GM19468 (cell line): ENCODE measurements at regions not wholly inside any gene's neighbourhood (a gene's known extent, or its start where the extent isn't known, plus 50 kb on each side); places are given as distances from the start of the nearest gene placed in this dataset.

Experiments
- ATAC-seq: cut with Tn5 transposase; IDR thresholded peaks from one replicate; pipeline ENCODE4 v1.9.1; 2021; ENCODE audit warnings: mild to moderate bottlenecking, moderate library complexity, moderate number of reproducible peaks; ENCODE audit not compliant: unreplicated experiment; ENCODE audit errors: extremely low read depth

DNA sequence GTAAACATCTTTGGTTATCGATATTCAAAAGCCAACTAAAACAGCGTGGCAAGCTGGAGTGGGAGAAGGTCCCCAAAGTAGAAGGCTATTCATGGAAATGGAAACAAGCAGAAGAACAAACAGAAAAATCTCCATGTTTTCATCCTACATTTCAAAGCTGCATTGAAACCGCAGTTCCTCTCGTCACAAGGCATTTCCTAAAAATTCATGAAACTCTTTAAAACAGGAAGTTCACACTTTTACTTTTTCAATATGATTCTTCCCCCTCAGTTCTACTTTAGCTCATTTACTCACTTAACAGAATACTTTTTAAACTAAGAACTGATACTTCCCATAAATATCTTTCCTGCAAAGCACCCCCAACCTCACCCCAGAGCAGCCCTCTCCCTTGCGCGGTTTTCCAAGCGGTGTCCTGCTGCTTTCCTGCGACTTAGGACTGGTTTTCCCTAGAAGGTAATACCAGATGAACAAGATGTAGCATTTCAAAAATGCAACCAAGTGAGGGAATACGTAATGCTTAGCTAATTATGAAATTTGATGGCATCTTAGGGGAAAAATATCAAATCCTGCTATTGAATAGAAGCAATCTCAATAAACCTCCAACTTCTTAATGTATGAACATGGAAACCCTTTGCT is 228.3 kb upstream of the PKN2 start:
- no peak for ATAC-seq

DNA sequence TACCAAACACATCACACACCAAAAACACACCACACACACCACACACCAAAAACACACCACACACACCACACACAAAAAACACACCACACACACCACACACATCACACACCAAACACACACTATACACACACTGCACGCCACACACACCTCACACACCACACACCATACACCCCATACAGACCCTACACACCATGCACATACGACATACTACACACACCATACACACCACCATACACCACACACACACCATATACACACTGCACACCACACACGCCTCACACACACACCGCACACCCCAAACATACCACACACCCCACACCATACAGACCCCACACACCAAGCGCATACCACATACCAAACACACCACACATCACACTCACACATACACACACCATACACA is 226.9 kb upstream of the PKN2 start:
- no peak for ATAC-seq

DNA sequence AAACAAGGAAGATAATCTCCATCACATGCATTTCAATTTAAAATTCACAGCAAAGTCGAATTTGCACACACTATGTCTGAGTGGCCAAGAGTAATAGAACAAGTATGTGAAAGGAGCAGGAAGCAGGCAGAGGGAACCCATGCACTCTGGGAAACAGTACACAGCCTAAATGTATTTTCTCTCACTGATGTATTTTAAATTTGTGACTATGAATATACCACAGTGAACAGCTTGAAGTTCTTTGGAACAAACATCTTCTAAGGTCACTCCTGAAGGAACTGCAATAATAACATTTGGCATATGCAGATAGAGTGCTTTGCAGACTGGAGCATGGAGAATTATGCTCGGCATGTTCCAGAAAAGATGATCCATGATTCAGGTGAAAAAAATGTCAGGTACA is 223.1 kb upstream of the PKN2 start:
- ATAC-seq: no peak

GRCh38 chr1:88462096-88462487 is 222.0 kb upstream of the PKN2 start:
- ATAC-seq: no peak

DNA sequence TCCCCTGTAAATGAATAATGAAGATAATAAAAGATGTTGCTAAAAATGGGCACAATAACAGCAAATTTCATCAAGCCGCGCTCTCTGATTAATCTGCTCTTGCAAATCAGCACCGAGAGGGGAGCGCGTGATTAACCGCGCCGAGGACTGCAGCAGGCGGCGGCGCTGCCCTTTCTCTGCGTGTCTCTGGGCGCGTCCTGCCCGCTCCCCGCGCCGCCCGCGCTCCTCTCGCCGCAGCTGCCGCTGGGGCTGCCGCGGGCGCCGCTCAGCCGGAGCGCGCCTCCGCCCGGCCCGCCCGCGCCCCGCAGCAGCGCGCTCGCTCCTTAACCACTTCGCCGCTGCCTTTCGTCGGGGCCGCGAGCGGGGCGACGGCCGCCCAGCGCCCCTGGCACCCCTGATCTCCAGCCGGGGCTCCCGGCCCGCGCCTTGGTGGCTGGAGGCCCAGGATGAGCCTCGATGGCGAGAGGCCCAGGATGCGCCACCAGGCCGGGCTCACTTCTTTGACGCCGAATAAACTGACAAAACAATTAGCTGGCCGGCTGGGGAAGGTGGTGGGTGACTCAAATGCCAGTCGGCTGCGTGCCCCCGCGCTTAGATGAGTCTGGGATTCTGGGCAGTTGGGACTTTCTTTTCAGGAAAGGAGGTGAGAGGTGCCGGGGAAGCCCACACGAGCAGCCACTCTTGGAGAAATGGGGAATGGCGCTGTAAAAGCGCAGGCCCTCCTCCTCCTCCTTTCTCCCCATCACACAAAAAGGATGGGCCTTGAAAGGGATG is 221.4 kb upstream of the PKN2 start:
- ATAC-seq: no peak

GRCh38 chr1:88463401-88463985 is 220.6 kb upstream of the PKN2 start:
- ATAC-seq: no peak

- no peak for ATAC-seq
Observed at GRCh38 chr1:88466011-88466410, 218.1 kb upstream of the PKN2 start.

DNA sequence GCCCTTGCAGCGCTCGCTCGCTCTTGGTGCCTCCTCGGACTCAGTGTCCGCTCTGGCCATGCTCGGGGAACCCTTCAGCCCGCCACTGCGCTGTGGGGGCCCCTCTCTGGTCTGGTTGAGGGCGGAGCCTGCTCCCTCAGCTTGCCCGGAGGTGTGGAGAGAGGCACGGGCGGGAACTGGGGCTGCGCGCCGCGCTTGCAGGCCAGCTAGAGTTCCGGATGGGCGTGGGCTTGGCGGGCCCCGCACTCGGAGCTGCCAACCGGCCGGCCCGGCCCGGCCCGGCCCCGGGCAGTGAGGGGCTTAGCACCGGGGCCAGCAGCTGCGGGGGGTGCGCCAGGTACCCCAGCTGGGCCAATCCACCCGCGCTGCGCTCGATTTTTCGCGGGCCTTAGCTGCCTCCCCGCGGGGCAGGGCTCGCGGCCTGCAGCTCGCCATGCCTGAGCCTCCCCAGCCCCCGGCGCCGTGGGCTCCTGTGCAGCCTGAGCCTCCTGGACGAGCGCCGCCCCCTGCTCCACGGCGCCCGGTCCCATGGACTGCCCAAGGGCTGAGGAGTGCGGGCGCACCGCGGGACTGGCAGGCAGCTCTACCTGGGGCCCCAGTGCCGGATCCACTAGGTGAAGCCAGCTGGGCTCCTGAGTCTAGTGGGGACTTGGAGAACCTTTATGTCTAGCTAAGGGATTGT is 217.0 kb upstream of the PKN2 start:
- no peak for ATAC-seq

DNA sequence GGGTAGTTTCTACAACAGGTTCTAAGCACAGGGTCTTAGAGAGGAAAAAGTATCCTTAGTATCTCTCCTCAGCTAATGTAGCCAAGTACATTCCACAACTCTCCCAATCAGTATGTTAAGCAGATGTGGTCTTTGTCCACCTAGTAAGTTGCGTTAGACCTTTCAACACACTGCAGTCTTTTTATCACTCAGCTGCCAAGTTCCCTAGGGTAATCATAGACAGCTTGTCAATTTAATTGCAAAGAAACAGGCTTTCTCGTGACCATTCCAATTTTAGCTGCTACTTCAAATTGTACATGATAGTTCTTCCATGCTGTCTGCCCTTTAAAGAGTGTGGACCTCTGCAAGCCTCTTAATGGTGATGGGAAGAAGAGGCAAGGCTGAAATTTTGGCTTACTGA is 211.8 kb upstream of the PKN2 start:
- no peak for ATAC-seq

DNA sequence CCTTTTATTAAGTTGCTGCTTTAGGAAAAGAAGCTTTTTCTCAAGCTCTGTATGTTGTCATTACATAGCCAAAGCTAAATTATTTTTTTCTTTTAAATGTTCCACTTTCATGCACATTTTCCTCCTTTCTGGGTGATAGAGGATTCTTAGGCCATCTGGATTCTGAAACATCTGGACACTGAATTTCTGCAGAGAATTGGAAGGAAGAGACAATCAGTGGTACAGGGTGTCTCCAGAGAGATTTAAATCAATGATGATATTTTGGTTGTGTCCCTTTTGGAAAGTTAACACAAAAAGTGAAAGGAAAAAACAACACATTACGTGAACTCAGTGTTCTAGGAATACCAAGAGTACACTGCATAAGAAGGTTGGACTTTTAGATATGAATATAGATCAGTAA is 211.4 kb upstream of the PKN2 start:
- no peak for ATAC-seq

- ATAC-seq: no peak
Observed at GRCh38 chr1:88474555-88475304, 209.3 kb upstream of the PKN2 start.

- no peak for ATAC-seq
Observed at GRCh38 chr1:88484881-88485280, 199.2 kb upstream of the PKN2 start.

DNA sequence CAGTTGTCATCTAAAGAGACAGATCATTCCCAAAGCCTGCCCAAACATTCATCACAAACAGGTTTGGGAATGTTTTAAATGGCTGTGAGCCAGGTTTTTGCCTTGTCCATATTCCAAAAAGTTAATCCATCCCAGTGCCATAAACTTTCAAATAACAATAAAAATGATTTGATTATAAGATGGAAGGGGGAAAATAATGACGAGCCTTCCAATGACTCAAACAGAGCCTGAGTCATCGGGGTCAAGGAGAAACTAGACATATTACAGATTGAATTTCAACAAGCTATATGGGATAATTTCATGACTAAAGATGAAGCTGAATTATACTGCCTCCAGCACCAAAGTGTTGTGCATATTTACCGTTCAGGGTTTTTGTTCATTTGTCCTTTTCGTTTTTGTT is 195.8 kb upstream of the PKN2 start:
- no peak for ATAC-seq

GRCh38 chr1:88490676-88491075 is 193.4 kb upstream of the PKN2 start:
- ATAC-seq: no peak

- no peak for ATAC-seq
Observed at GRCh38 chr1:88499671-88500070, 184.4 kb upstream of the PKN2 start.

GRCh38 chr1:88502886-88503285 is 181.2 kb upstream of the PKN2 start:
- ATAC-seq: no peak

GRCh38 chr1:88503646-88504045 is 180.4 kb upstream of the PKN2 start:
- ATAC-seq: no peak

DNA sequence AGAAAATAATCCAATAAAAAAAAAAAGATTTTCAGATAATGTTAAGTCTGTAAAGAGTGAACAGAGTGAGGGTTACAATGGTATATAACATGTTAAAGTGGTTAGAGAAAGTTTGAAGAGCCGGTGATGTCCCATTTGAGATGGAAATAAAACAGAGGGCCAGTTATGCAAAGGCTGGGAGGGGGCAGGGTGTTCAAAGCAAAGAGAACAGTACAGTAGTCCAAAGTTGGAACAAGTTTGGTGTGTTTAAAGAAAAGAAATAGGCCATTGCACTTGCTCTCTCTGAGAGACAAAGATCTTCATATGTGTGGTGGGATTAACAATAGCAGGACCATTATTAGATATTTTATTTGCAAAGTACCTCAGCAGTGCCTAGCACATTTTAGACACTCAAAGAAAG is 179.5 kb upstream of the PKN2 start:
- ATAC-seq: no peak

GRCh38 chr1:88509379-88509778 is 174.7 kb upstream of the PKN2 start:
- ATAC-seq: no peak

DNA sequence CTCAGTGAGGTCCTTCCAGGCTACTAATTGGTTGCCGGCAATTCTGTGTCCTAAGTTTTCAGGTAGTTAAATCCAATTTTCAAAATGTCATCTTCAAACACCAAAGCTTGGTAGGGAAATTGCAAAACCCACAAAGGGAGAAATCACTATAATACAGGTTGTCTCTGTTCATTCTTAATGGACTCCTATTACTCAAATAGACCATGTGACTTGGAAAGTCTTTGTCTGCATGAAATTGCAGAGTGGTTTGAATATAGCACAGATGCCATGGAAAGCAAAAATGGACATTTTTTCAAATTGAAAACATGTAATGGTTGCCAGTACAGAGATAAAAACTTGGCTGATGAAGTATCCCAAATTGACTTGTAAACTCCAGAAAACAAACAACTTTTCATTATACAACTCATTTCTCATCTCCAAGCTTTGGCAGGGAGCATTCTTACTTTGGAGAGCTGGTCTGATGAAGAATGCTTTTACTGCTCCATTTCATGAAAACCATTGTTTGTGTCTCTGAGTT is 169.5 kb upstream of the PKN2 start:
- no peak for ATAC-seq
